Testis (tissue), 2 donors: ENCODE measurements at regions not wholly inside any gene's neighbourhood (a gene's known extent, or its start where the extent isn't known, plus 50 kb on each side); places are given as distances from the start of the nearest gene placed in this dataset.

ENCODE experiments used
- DNase-seq: peaks from one replicate; pipeline ENCODE4 v3.0.0-alpha.2; 2019
- H3K27ac ChIP-seq, 2 donors: fragments of 200-600 bp; sonication (generic); one replicate each; pipeline ENCODE4 v1.5.1; 2019
- H3K27me3 ChIP-seq: fragments of 200-600 bp; sonication (generic); one replicate; pipeline ENCODE4 v1.5.1; 2019
- H3K36me3 ChIP-seq: fragments of 200-600 bp; sonication (generic); one replicate; pipeline ENCODE4 v1.5.1; 2017; ENCODE audit warnings: low read depth; ENCODE audit errors: missing control alignments
- H3K4me1 ChIP-seq: fragments of 200-600 bp; sonication (generic); one replicate; pipeline ENCODE4 v1.5.1; 2019
- H3K4me3 ChIP-seq, 2 donors: fragments of 200-600 bp; sonication (generic); one replicate each; pipeline ENCODE4 v1.5.1; 2017 to 2019
- H3K9me3 ChIP-seq: fragments of 200-600 bp; sonication (generic); one replicate; pipeline ENCODE4 v1.5.1; 2017
- CTCF ChIP-seq, 3 experiments: fragments of 450-650 bp in 2 of 3; fragments of 200-600 bp in 1 of 3; sonication (generic) in 1 of 3; IDR thresholded peaks; one replicate each; pipeline ENCODE4 v1.5.1; 2016 to 2019; ENCODE audit warnings: antibody characterized with exemption in 3 of 3, mild to moderate bottlenecking in 2 of 3, moderate library complexity in 1 of 3
- POLR2A ChIP-seq: fragments of 450-650 bp; IDR thresholded peaks from one replicate; pipeline ENCODE4 v1.6.1; 2017; ENCODE audit warnings: antibody characterized with exemption, mild to moderate bottlenecking, moderate library complexity
- WGBS, 2 donors: methylation state at CpG; one replicate each; pipeline ENCODE4 v1.1.5; 2018; 5-methylcytosine and 5-hydroxymethylcytosine counted together
- intact Hi-C: fragments of 100-400 bp; cut with DNase I; formaldehyde crosslinking; loops from one replicate; pipeline ENCODE4 v1.15.1; 2023; ENCODE audit warnings: low total_unique reads

DNA sequence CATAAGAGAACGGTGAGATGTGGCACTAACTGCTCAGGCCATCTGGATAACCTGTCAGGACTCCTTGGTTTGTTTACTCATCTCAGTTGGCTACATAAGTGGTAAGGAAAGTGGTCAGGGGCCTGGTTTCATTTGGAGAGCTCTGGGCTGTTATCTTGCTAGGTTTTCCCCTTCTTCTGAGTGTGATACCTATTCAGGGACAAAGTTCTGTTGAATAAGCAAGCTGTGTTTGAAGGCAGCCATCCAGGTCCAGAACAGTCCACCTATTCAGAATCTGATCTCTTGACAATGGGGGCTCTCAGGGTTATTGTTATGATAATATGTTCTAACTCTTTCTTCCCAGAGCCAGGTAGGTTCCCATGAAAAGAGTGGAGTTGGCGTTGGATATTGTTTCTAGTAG is 194.9 kb downstream of the PAH start:
- no peak overlapping the region for H3K4me3 ChIP-seq
- WGBS, 2 donors: 78 to 95% methylated on average over 2 of the region's 2 CpGs
- TF ChIP-seq POLR2A (no peak), CTCF (IDR thresholded peaks at IDR 0.05) (no peak)
- no peak overlapping the region for H3K27ac ChIP-seq
- H3K4me1 ChIP-seq: peaks cover 5% of the 10 kb centered on the region
- no peaks in the 10 kb centered on the region for H3K9me3 ChIP-seq
- no peaks in the 10 kb centered on the region for H3K27me3 ChIP-seq
- DNase-seq: no peak
- intact Hi-C loops: no loop called here
- H3K36me3 ChIP-seq: no peaks in the 10 kb centered on the region

- WGBS, 2 donors: 95% methylated on average over 3 of the region's 3 CpGs
These were observed 208.9 kb downstream of the PAH start for GRCh38 chr12:102708108-102708507.

DNA sequence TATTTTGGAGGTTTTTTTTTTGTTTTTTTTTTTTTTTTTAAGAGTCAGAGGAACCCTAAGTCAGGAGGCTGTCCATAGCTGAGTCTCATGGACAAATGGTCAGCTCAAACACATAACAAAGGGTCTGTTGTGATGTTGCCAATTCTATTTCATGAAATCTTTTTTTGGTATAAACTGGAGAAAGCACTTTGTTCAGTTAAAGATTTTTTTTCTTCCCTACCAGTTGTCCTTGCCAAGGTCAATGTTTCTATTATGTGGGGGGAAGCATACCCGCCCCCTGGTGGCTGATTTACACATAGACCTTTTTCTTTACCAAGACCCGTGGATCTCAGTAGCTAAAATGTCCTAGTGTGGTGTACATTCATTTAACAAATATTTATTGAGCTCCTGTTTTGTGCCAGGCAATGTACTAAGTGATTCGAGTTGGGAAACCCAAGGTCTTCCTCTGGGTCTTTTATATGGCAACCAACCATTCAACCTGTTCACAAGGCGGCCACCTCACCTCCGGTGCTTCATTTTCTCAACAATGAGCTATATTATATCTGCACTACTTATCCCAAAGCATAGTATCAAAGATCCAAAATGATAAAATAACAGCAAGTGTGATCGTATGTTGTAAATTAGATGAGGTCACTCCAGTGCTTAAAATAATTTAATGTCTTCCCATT is 214.5 kb downstream of the PAH start:
- Histone ChIP-seq H3K36me3 (no peaks in the 10 kb centered on the region), H3K9me3 (no peaks in the 10 kb centered on the region), H3K27me3 (no peaks in the 10 kb centered on the region), H3K4me3 (no peak overlapping the region), H3K27ac (peak overlapping the region in 1 of 2 donors; percentile 3), H3K4me1 (no peaks in the 10 kb centered on the region)
- TF ChIP-seq CTCF (IDR thresholded peaks at IDR 0.05) (peak; percentile 81 to 89 (median 88)), POLR2A (no peak)
- intact Hi-C loops: no loop called here
- DNase-seq: peak; percentile 88
- 39 to 47% methylated on average over 6 of the region's 6 CpGs for WGBS, 2 donors

More at GRCh38 chr12:102708108-102708507, 208.9 kb downstream of the PAH start:
- no peak for DNase-seq
- H3K27ac ChIP-seq: no peak overlapping the region
- no peaks in the 10 kb centered on the region for H3K4me1 ChIP-seq
- no peaks in the 10 kb centered on the region for H3K36me3 ChIP-seq
- intact Hi-C loops: no loop called here
- TF ChIP-seq CTCF (IDR thresholded peaks at IDR 0.05): no peak
- TF ChIP-seq POLR2A: no peak
- no peak overlapping the region for H3K4me3 ChIP-seq
- H3K27me3 ChIP-seq: no peaks in the 10 kb centered on the region
- no peaks in the 10 kb centered on the region for H3K9me3 ChIP-seq

- no peak for TF ChIP-seq CTCF (IDR thresholded peaks at IDR 0.05)
- no peak for TF ChIP-seq POLR2A
- DNase-seq: no peak
- no peaks in the 10 kb centered on the region for H3K4me1 ChIP-seq
These were observed 215.7 kb upstream of the IGF1 start for GRCh38 chr12:102696045-102696444.

DNA sequence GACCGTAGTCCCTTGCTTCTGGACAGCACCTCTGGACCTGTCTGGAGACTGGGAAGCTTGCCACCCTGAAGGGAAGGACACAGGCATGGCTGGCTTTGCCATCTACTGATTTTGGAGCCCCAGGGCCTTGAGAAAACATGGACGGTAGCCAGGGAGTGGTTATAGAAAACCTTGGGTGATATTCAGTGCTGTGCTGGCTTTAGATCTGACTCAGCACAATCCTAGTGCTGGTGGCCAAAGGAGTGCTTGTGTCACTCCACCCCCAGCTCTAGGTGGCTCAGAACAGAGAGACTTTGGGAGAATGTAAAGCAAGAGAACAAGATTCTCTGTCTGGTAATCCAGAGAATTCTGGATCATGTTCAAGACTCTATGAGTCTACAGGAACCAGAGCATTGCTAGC is 214.5 kb upstream of the IGF1 start:
- Histone ChIP-seq H3K27me3 (no peaks in the 10 kb centered on the region), H3K27ac (no peak overlapping the region), H3K9me3 (no peaks in the 10 kb centered on the region), H3K4me1 (peaks cover 3% of the 10 kb centered on the region), H3K36me3 (no peaks in the 10 kb centered on the region), H3K4me3 (no peak overlapping the region)
- DNase-seq: no peak
- WGBS, 2 donors: 86 to 92% methylated on average over 2 of the region's 2 CpGs
- intact Hi-C loops: no loop called here
- TF ChIP-seq CTCF (IDR thresholded peaks at IDR 0.05): no peak
- TF ChIP-seq POLR2A: no peak

More at GRCh38 chr12:102696045-102696444, 215.7 kb upstream of the IGF1 start:
- Histone ChIP-seq H3K9me3 (no peaks in the 10 kb centered on the region), H3K27me3 (no peaks in the 10 kb centered on the region), H3K27ac (no peak overlapping the region), H3K36me3 (no peaks in the 10 kb centered on the region), H3K4me3 (no peak overlapping the region)
- intact Hi-C loops: no loop called here
